ENCODE measurements at regions not wholly inside any gene's neighbourhood (a gene's known extent, or its start where the extent isn't known, plus 50 kb on each side); places are given as distances from the start of the nearest gene placed in this dataset.
"Not testable (repeated sequence)": the region's sequence is repeated elsewhere in the genome, so short reads cannot be mapped to it uniquely, and the experiment has no call there.

- not testable (repeated sequence) for H3K9ac ChIP-seq (ENCODE audit: low read depth in 1 of 2, low read length in 2 of 2); H3K4me1 ChIP-seq (ENCODE audit: control insufficient read depth in 1 of 2, insufficient read depth in 2 of 2, low read length in 2 of 2); H3K27me3 ChIP-seq (ENCODE audit: control insufficient read depth in 1 of 2, insufficient read depth in 2 of 2, low read length in 2 of 2); H3K36me3 ChIP-seq (ENCODE audit: control insufficient read depth in 1 of 2, insufficient read depth in 2 of 2, low read length in 2 of 2); H3K27ac ChIP-seq (ENCODE audit: low read depth, low read length); H3K4me3 ChIP-seq (ENCODE audit: low read depth in 1 of 2, low read length in 2 of 2)
- H3K9me3 ChIP-seq (ENCODE audit: control insufficient read depth in 1 of 2, low read length in 2 of 2): peaks cover 26 to 40% of the 10 kb centered on the region in 2 donors
Measured at GRCh38 chr22:10735075-10735474, 4792.9 kb upstream of the OR11H1 start.

- not testable (repeated sequence) for H3K4me1 ChIP-seq (ENCODE audit: control insufficient read depth in 1 of 2, insufficient read depth in 2 of 2, low read length in 2 of 2); H3K27me3 ChIP-seq (ENCODE audit: control insufficient read depth in 1 of 2, insufficient read depth in 2 of 2, low read length in 2 of 2); H3K4me3 ChIP-seq (ENCODE audit: low read depth in 1 of 2, low read length in 2 of 2); H3K9ac ChIP-seq (ENCODE audit: low read depth in 1 of 2, low read length in 2 of 2); H3K36me3 ChIP-seq (ENCODE audit: control insufficient read depth in 1 of 2, insufficient read depth in 2 of 2, low read length in 2 of 2); H3K27ac ChIP-seq (ENCODE audit: low read depth, low read length)
- peaks cover 18 to 35% of the 10 kb centered on the region in 2 donors for H3K9me3 ChIP-seq (ENCODE audit: control insufficient read depth in 1 of 2, low read length in 2 of 2)
Measured at GRCh38 chr22:10736879-10737278, 4791.1 kb upstream of the OR11H1 start.

GRCh38 chr22:10737931-10738330 lies 4790.1 kb upstream of the OR11H1 start:
- H3K4me3 ChIP-seq (ENCODE audit: low read depth in 1 of 2, low read length in 2 of 2); H3K4me1 ChIP-seq (ENCODE audit: control insufficient read depth in 1 of 2, insufficient read depth in 2 of 2, low read length in 2 of 2); H3K9ac ChIP-seq (ENCODE audit: low read depth in 1 of 2, low read length in 2 of 2); H3K27me3 ChIP-seq (ENCODE audit: control insufficient read depth in 1 of 2, insufficient read depth in 2 of 2, low read length in 2 of 2); H3K36me3 ChIP-seq (ENCODE audit: control insufficient read depth in 1 of 2, insufficient read depth in 2 of 2, low read length in 2 of 2); H3K27ac ChIP-seq (ENCODE audit: low read depth, low read length): not testable (repeated sequence)
- H3K9me3 ChIP-seq (ENCODE audit: control insufficient read depth in 1 of 2, low read length in 2 of 2): peaks cover 21 to 34% of the 10 kb centered on the region in 2 donors

GRCh38 chr22:10741210-10741609 lies 4786.8 kb upstream of the OR11H1 start:
- H3K9ac ChIP-seq (ENCODE audit: low read depth in 1 of 2, low read length in 2 of 2): no peak overlapping the region
- no peak overlapping the region for H3K4me3 ChIP-seq (ENCODE audit: low read depth in 1 of 2, low read length in 2 of 2)
- no peaks in the 10 kb centered on the region for H3K36me3 ChIP-seq (ENCODE audit: control insufficient read depth in 1 of 2, insufficient read depth in 2 of 2, low read length in 2 of 2)
- H3K27ac ChIP-seq (ENCODE audit: low read depth, low read length): no peak overlapping the region
- peaks cover 24 to 33% of the 10 kb centered on the region in 2 donors for H3K9me3 ChIP-seq (ENCODE audit: control insufficient read depth in 1 of 2, low read length in 2 of 2)
- H3K4me1 ChIP-seq (ENCODE audit: control insufficient read depth in 1 of 2, insufficient read depth in 2 of 2, low read length in 2 of 2): no peaks in the 10 kb centered on the region
- H3K27me3 ChIP-seq (ENCODE audit: control insufficient read depth in 1 of 2, insufficient read depth in 2 of 2, low read length in 2 of 2): no peaks in the 10 kb centered on the region

- H3K27me3 ChIP-seq (ENCODE audit: control insufficient read depth in 1 of 2, insufficient read depth in 2 of 2, low read length in 2 of 2); H3K36me3 ChIP-seq (ENCODE audit: control insufficient read depth in 1 of 2, insufficient read depth in 2 of 2, low read length in 2 of 2); H3K27ac ChIP-seq (ENCODE audit: low read depth, low read length); H3K4me1 ChIP-seq (ENCODE audit: control insufficient read depth in 1 of 2, insufficient read depth in 2 of 2, low read length in 2 of 2); H3K9ac ChIP-seq (ENCODE audit: low read depth in 1 of 2, low read length in 2 of 2); H3K4me3 ChIP-seq (ENCODE audit: low read depth in 1 of 2, low read length in 2 of 2): not testable (repeated sequence)
- H3K9me3 ChIP-seq (ENCODE audit: control insufficient read depth in 1 of 2, low read length in 2 of 2): peaks cover 24 to 40% of the 10 kb centered on the region in 2 donors
Measured at GRCh38 chr22:10741776-10742630, 4786.0 kb upstream of the OR11H1 start.

- not testable (repeated sequence) for H3K36me3 ChIP-seq (ENCODE audit: control insufficient read depth in 1 of 2, insufficient read depth in 2 of 2, low read length in 2 of 2); H3K4me1 ChIP-seq (ENCODE audit: control insufficient read depth in 1 of 2, insufficient read depth in 2 of 2, low read length in 2 of 2); H3K9ac ChIP-seq (ENCODE audit: low read depth in 1 of 2, low read length in 2 of 2); H3K27me3 ChIP-seq (ENCODE audit: control insufficient read depth in 1 of 2, insufficient read depth in 2 of 2, low read length in 2 of 2); H3K27ac ChIP-seq (ENCODE audit: low read depth, low read length); H3K4me3 ChIP-seq (ENCODE audit: low read depth in 1 of 2, low read length in 2 of 2)
- peaks cover 30 to 33% of the 10 kb centered on the region in 2 donors for H3K9me3 ChIP-seq (ENCODE audit: control insufficient read depth in 1 of 2, low read length in 2 of 2)
Measured at GRCh38 chr22:10746382-10746781, 4781.6 kb upstream of the OR11H1 start.

- not testable (repeated sequence) for H3K27me3 ChIP-seq (ENCODE audit: control insufficient read depth in 1 of 2, insufficient read depth in 2 of 2, low read length in 2 of 2); H3K9ac ChIP-seq (ENCODE audit: low read depth in 1 of 2, low read length in 2 of 2); H3K36me3 ChIP-seq (ENCODE audit: control insufficient read depth in 1 of 2, insufficient read depth in 2 of 2, low read length in 2 of 2); H3K27ac ChIP-seq (ENCODE audit: low read depth, low read length); H3K4me1 ChIP-seq (ENCODE audit: control insufficient read depth in 1 of 2, insufficient read depth in 2 of 2, low read length in 2 of 2); H3K4me3 ChIP-seq (ENCODE audit: low read depth in 1 of 2, low read length in 2 of 2)
- H3K9me3 ChIP-seq (ENCODE audit: control insufficient read depth in 1 of 2, low read length in 2 of 2): peaks cover 29% of the 10 kb centered on the region in 2 donors
Measured at GRCh38 chr22:10747227-10747626, 4780.8 kb upstream of the OR11H1 start.

- H3K9ac ChIP-seq (ENCODE audit: low read depth in 1 of 2, low read length in 2 of 2); H3K4me3 ChIP-seq (ENCODE audit: low read depth in 1 of 2, low read length in 2 of 2); H3K27me3 ChIP-seq (ENCODE audit: control insufficient read depth in 1 of 2, insufficient read depth in 2 of 2, low read length in 2 of 2); H3K4me1 ChIP-seq (ENCODE audit: control insufficient read depth in 1 of 2, insufficient read depth in 2 of 2, low read length in 2 of 2); H3K27ac ChIP-seq (ENCODE audit: low read depth, low read length); H3K36me3 ChIP-seq (ENCODE audit: control insufficient read depth in 1 of 2, insufficient read depth in 2 of 2, low read length in 2 of 2): not testable (repeated sequence)
- peaks cover 22 to 27% of the 10 kb centered on the region in 2 donors for H3K9me3 ChIP-seq (ENCODE audit: control insufficient read depth in 1 of 2, low read length in 2 of 2)
Measured at GRCh38 chr22:10748751-10749150, 4779.2 kb upstream of the OR11H1 start.

- not testable (repeated sequence) for H3K9ac ChIP-seq (ENCODE audit: low read depth in 1 of 2, low read length in 2 of 2); H3K36me3 ChIP-seq (ENCODE audit: control insufficient read depth in 1 of 2, insufficient read depth in 2 of 2, low read length in 2 of 2); H3K27ac ChIP-seq (ENCODE audit: low read depth, low read length); H3K4me1 ChIP-seq (ENCODE audit: control insufficient read depth in 1 of 2, insufficient read depth in 2 of 2, low read length in 2 of 2); H3K27me3 ChIP-seq (ENCODE audit: control insufficient read depth in 1 of 2, insufficient read depth in 2 of 2, low read length in 2 of 2); H3K4me3 ChIP-seq (ENCODE audit: low read depth in 1 of 2, low read length in 2 of 2)
- H3K9me3 ChIP-seq (ENCODE audit: control insufficient read depth in 1 of 2, low read length in 2 of 2): peaks cover 27% of the 10 kb centered on the region in 2 donors
Measured at GRCh38 chr22:10749423-10749822, 4778.6 kb upstream of the OR11H1 start.

GRCh38 chr22:10753566-10753965 lies 4774.4 kb upstream of the OR11H1 start:
- H3K9me3 ChIP-seq (ENCODE audit: control insufficient read depth in 1 of 2, low read length in 2 of 2): peaks cover 23 to 26% of the 10 kb centered on the region in 2 donors
- H3K36me3 ChIP-seq (ENCODE audit: control insufficient read depth in 1 of 2, insufficient read depth in 2 of 2, low read length in 2 of 2); H3K27me3 ChIP-seq (ENCODE audit: control insufficient read depth in 1 of 2, insufficient read depth in 2 of 2, low read length in 2 of 2); H3K4me3 ChIP-seq (ENCODE audit: low read depth in 1 of 2, low read length in 2 of 2); H3K9ac ChIP-seq (ENCODE audit: low read depth in 1 of 2, low read length in 2 of 2); H3K27ac ChIP-seq (ENCODE audit: low read depth, low read length); H3K4me1 ChIP-seq (ENCODE audit: control insufficient read depth in 1 of 2, insufficient read depth in 2 of 2, low read length in 2 of 2): not testable (repeated sequence)
